K562 (cell line): ENCODE measurements at regions not wholly inside any gene's neighbourhood (a gene's known extent, or its start where the extent isn't known, plus 50 kb on each side); places are given as distances from the start of the nearest gene placed in this dataset.

Experiments used
- CCAR2 ChIP-seq: fragments of 200-400 bp; formaldehyde crosslinking; IDR thresholded peaks from 2 replicates; pipeline ENCODE4 v1.6.1; 2017; ENCODE audit warnings: mild to moderate bottlenecking, low read depth, low read length
- COPS2 ChIP-seq: fragments of 450-650 bp; conservative IDR thresholded peaks from 2 replicates; pipeline ENCODE4 v1.6.1; 2016; ENCODE audit warnings: mild to moderate bottlenecking, moderate library complexity
- GATAD2A ChIP-seq: fragments of 450-650 bp; IDR thresholded peaks from 2 replicates; pipeline ENCODE4 v1.6.1; 2017
- HSF4 ChIP-seq: fragments of 250-450 bp; sonication (Bioruptor Pico); IDR thresholded peaks from 2 replicates; pipeline ENCODE4 v2.1.2; 2022; ENCODE audit warnings: mild to moderate bottlenecking, moderate library complexity, borderline replicate concordance
- LEF1 ChIP-seq: fragments of 450-650 bp; IDR thresholded peaks from 2 replicates; pipeline ENCODE4 v1.6.1; 2016; ENCODE audit warnings: mild to moderate bottlenecking
- MAFF ChIP-seq: IDR thresholded peaks from 2 replicates; pipeline ENCODE4 v1.6.1; 2012; ENCODE audit warnings: low read length, improper control_type of control experiment
- NRF1 ChIP-seq, 2 experiments: fragments of 450-650 bp; IDR thresholded peaks in 1 of 2; conservative IDR thresholded peaks in 1 of 2; 2 replicates each; pipeline ENCODE4 v1.6.1; 2014; ENCODE audit warnings: mild to moderate bottlenecking in 2 of 2
- RAD21 ChIP-seq, 2 experiments: fragments of 250-450 bp in 1 of 2; fragments of 450-650 bp in 1 of 2; sonication (Bioruptor Pico) in 1 of 2; formaldehyde crosslinking in 1 of 2; IDR thresholded peaks in 1 of 2; conservative IDR thresholded peaks in 1 of 2; 2 replicates each; pipeline versions ENCODE4 v1.4.0 to v1.8.0; 2020 to 2022; ENCODE audit warnings: mild to moderate bottlenecking in 2 of 2, moderate library complexity in 1 of 2
- RCOR1 ChIP-seq, 2 experiments: IDR thresholded peaks; 2 replicates each; pipeline ENCODE4 v1.6.1; 2012; ENCODE audit warnings: low read depth in 2 of 2, low read length in 2 of 2, borderline replicate concordance in 1 of 2, improper control_type of control experiment in 1 of 2
- SFPQ ChIP-seq: fragments of 200-400 bp; formaldehyde crosslinking; IDR thresholded peaks from 2 replicates; pipeline ENCODE4 v1.6.1; 2017; ENCODE audit warnings: mild to moderate bottlenecking, low read depth, low read length, moderate library complexity
- SMARCE1 ChIP-seq: fragments of 450-650 bp; IDR thresholded peaks from 2 replicates; pipeline ENCODE4 v1.7.1; 2016; ENCODE audit warnings: mild to moderate bottlenecking
- TF ChIP-seq, protein P1 (sequence below), 3 experiments: IDR thresholded peaks in 2 of 3; conservative IDR thresholded peaks in 1 of 3; 2 replicates each; pipeline ENCODE4 v1.5.1; 2011 to 2012; ENCODE audit warnings: low read length in 3 of 3, mild to moderate bottlenecking in 3 of 3, control low read depth in 2 of 3, improper control_type of control experiment in 1 of 3, inconsistent platforms in 1 of 3, low read depth in 1 of 3, mixed read lengths in 1 of 3, moderate library complexity in 1 of 3; ENCODE audit not compliant: insufficient read depth in 2 of 3
- TF ChIP-seq, protein P2 (sequence below): IDR thresholded peaks from 2 replicates; pipeline ENCODE4 v1.6.1; 2011; ENCODE audit not compliant: insufficient read length; ENCODE audit errors: extremely low read depth
- TF ChIP-seq, protein P3 (sequence below): sonication (generic); formaldehyde crosslinking; IDR thresholded peaks from 2 replicates; pipeline ENCODE4 v1.8.0; 2022; ENCODE audit warnings: mild to moderate bottlenecking, missing genetic modification reagents

- no peak for TF ChIP-seq MAFF
- no peak for TF ChIP-seq COPS2
- no peak for TF ChIP-seq SFPQ
- TF ChIP-seq CCAR2 = no peak
- no peak for TF ChIP-seq HSF4
- TF ChIP-seq RCOR1 (IDR thresholded peaks at IDR 0.05; ENCODE audit: borderline replicate concordance in 1 of 2, low read depth in 2 of 2, low read length in 2 of 2) = no peak
- no peak for TF ChIP-seq NRF1 (conservative IDR thresholded peaks at IDR 0.05 in 1 of 2, IDR thresholded peaks at IDR 0.05 in 1 of 2)
- TF ChIP-seq, protein P1, sequence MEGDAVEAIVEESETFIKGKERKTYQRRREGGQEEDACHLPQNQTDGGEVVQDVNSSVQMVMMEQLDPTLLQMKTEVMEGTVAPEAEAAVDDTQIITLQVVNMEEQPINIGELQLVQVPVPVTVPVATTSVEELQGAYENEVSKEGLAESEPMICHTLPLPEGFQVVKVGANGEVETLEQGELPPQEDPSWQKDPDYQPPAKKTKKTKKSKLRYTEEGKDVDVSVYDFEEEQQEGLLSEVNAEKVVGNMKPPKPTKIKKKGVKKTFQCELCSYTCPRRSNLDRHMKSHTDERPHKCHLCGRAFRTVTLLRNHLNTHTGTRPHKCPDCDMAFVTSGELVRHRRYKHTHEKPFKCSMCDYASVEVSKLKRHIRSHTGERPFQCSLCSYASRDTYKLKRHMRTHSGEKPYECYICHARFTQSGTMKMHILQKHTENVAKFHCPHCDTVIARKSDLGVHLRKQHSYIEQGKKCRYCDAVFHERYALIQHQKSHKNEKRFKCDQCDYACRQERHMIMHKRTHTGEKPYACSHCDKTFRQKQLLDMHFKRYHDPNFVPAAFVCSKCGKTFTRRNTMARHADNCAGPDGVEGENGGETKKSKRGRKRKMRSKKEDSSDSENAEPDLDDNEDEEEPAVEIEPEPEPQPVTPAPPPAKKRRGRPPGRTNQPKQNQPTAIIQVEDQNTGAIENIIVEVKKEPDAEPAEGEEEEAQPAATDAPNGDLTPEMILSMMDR (IDR thresholded peaks at IDR 0.05 in 2 of 3, conservative IDR thresholded peaks at IDR 0.05 in 1 of 3; ENCODE audit: insufficient read depth in 2 of 3, low read depth in 1 of 3, low read length in 3 of 3) = no peak
- no peak for TF ChIP-seq LEF1
- TF ChIP-seq RAD21 (CRISPR knock-in tag; conservative IDR thresholded peaks at IDR 0.05 in 1 of 2, IDR thresholded peaks at IDR 0.05 in 1 of 2) = no peak
- TF ChIP-seq, protein P2, sequence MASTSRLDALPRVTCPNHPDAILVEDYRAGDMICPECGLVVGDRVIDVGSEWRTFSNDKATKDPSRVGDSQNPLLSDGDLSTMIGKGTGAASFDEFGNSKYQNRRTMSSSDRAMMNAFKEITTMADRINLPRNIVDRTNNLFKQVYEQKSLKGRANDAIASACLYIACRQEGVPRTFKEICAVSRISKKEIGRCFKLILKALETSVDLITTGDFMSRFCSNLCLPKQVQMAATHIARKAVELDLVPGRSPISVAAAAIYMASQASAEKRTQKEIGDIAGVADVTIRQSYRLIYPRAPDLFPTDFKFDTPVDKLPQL = no peak
- TF ChIP-seq, protein P3, sequence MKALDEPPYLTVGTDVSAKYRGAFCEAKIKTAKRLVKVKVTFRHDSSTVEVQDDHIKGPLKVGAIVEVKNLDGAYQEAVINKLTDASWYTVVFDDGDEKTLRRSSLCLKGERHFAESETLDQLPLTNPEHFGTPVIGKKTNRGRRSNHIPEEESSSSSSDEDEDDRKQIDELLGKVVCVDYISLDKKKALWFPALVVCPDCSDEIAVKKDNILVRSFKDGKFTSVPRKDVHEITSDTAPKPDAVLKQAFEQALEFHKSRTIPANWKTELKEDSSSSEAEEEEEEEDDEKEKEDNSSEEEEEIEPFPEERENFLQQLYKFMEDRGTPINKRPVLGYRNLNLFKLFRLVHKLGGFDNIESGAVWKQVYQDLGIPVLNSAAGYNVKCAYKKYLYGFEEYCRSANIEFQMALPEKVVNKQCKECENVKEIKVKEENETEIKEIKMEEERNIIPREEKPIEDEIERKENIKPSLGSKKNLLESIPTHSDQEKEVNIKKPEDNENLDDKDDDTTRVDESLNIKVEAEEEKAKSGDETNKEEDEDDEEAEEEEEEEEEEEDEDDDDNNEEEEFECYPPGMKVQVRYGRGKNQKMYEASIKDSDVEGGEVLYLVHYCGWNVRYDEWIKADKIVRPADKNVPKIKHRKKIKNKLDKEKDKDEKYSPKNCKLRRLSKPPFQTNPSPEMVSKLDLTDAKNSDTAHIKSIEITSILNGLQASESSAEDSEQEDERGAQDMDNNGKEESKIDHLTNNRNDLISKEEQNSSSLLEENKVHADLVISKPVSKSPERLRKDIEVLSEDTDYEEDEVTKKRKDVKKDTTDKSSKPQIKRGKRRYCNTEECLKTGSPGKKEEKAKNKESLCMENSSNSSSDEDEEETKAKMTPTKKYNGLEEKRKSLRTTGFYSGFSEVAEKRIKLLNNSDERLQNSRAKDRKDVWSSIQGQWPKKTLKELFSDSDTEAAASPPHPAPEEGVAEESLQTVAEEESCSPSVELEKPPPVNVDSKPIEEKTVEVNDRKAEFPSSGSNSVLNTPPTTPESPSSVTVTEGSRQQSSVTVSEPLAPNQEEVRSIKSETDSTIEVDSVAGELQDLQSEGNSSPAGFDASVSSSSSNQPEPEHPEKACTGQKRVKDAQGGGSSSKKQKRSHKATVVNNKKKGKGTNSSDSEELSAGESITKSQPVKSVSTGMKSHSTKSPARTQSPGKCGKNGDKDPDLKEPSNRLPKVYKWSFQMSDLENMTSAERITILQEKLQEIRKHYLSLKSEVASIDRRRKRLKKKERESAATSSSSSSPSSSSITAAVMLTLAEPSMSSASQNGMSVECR = no peak
- no peak for TF ChIP-seq SMARCE1
- TF ChIP-seq GATAD2A = no peak
These were observed 404.7 kb upstream of the GNPDA2 start (continued) for GRCh38 chr4:45131020-45131419.
